Glutamatergic neuron (in vitro differentiated cells): ENCODE measurements at regions not wholly inside any gene's neighbourhood (a gene's known extent, or its start where the extent isn't known, plus 50 kb on each side); places are given as distances from the start of the nearest gene placed in this dataset.

Source experiments
- DNase-seq: peaks from one replicate; pipeline ENCODE4 v3.0.0; 2022
- H3K27ac Mint-ChIP-seq: one replicate; pipeline ENCODE4 v1.8.0; 2020; ENCODE audit warnings: mild to moderate bottlenecking, mixed read lengths, inconsistent platforms; ENCODE audit not compliant: unreplicated experiment
- H3K27me3 Mint-ChIP-seq: one replicate; pipeline ENCODE4 v1.8.0; 2020; ENCODE audit warnings: mild to moderate bottlenecking, moderate library complexity, mixed read lengths, inconsistent platforms; ENCODE audit not compliant: unreplicated experiment
- H3K36me3 Mint-ChIP-seq: one replicate; pipeline ENCODE4 v1.8.0; 2020; ENCODE audit warnings: mild to moderate bottlenecking, mixed read lengths, inconsistent platforms; ENCODE audit not compliant: unreplicated experiment
- H3K4me1 Mint-ChIP-seq: one replicate; pipeline ENCODE4 v1.8.0; 2020; ENCODE audit warnings: mild to moderate bottlenecking, low read depth, mixed read lengths, inconsistent platforms; ENCODE audit not compliant: unreplicated experiment
- H3K4me3 Mint-ChIP-seq: one replicate; pipeline ENCODE4 v1.8.0; 2020; ENCODE audit warnings: mild to moderate bottlenecking, mixed read lengths, inconsistent platforms; ENCODE audit not compliant: unreplicated experiment
- H3K9me3 Mint-ChIP-seq: one replicate; pipeline ENCODE4 v1.8.0; 2020; ENCODE audit warnings: mild to moderate bottlenecking, moderate library complexity, mixed read lengths, inconsistent platforms; ENCODE audit not compliant: unreplicated experiment
- TF ChIP-seq, protein P1 (sequence below): fragments of 200-600 bp; sonication (generic); IDR thresholded peaks from one replicate; pipeline ENCODE4 v1.5.0; 2021; ENCODE audit not compliant: partially characterized antibody, unreplicated experiment

DNA sequence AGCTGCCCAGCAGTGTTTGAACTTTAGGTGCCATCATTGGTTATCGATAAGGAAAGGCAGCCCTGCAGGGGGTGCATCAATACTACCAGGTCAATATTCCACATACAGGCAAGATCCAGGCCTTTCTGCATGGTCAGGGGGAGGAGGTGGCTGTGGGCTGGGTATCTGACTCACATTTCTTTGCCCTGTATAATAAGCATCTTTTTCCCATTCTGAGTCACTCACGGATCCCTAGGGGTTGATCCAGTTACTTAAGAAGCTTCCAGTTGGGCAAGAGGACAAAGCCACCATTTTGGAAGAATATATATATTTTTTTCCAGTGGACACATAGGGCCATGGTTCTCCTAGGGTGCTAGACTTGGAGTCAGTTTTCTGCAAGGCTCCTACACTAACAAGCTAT, 114.2 kb upstream of the HABP2 start:
- H3K36me3 Mint-ChIP-seq: no peaks in the 10 kb centered on the region
- peaks cover 5% of the 10 kb centered on the region for H3K4me1 Mint-ChIP-seq
- TF ChIP-seq, protein P1, sequence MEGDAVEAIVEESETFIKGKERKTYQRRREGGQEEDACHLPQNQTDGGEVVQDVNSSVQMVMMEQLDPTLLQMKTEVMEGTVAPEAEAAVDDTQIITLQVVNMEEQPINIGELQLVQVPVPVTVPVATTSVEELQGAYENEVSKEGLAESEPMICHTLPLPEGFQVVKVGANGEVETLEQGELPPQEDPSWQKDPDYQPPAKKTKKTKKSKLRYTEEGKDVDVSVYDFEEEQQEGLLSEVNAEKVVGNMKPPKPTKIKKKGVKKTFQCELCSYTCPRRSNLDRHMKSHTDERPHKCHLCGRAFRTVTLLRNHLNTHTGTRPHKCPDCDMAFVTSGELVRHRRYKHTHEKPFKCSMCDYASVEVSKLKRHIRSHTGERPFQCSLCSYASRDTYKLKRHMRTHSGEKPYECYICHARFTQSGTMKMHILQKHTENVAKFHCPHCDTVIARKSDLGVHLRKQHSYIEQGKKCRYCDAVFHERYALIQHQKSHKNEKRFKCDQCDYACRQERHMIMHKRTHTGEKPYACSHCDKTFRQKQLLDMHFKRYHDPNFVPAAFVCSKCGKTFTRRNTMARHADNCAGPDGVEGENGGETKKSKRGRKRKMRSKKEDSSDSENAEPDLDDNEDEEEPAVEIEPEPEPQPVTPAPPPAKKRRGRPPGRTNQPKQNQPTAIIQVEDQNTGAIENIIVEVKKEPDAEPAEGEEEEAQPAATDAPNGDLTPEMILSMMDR: no peak
- no peak overlapping the region for H3K4me3 Mint-ChIP-seq
- H3K27me3 Mint-ChIP-seq: peaks cover 4% of the 10 kb centered on the region
- no peak for DNase-seq
- no peak overlapping the region for H3K27ac Mint-ChIP-seq
- peaks cover 2% of the 10 kb centered on the region for H3K9me3 Mint-ChIP-seq

DNA sequence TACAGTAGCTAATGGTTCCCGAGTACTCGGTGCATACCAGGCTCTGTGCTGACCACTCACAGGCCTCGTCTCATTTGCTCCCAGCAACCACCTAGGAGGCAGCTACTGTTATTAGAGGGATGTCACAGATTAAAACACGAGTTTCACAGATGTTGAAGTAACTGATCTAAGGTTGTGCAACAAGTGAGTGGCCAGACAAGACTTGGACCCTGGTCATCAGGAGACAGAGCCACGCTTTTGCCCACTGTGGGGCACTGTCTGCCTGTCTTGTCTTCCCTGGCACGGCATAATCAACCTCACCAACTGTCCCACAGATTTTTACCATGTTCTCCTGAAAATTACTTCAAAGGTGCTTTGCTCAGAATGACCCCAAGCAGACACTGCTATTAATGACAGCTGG, 111.6 kb upstream of the HABP2 start:
- no peaks in the 10 kb centered on the region for H3K36me3 Mint-ChIP-seq
- TF ChIP-seq, protein P1: no peak
- no peak overlapping the region for H3K4me3 Mint-ChIP-seq
- H3K4me1 Mint-ChIP-seq: peaks cover 16% of the 10 kb centered on the region
- peaks cover 1% of the 10 kb centered on the region for H3K9me3 Mint-ChIP-seq
- no peak for DNase-seq
- no peak overlapping the region for H3K27ac Mint-ChIP-seq
- H3K27me3 Mint-ChIP-seq: peaks cover 4% of the 10 kb centered on the region

DNA sequence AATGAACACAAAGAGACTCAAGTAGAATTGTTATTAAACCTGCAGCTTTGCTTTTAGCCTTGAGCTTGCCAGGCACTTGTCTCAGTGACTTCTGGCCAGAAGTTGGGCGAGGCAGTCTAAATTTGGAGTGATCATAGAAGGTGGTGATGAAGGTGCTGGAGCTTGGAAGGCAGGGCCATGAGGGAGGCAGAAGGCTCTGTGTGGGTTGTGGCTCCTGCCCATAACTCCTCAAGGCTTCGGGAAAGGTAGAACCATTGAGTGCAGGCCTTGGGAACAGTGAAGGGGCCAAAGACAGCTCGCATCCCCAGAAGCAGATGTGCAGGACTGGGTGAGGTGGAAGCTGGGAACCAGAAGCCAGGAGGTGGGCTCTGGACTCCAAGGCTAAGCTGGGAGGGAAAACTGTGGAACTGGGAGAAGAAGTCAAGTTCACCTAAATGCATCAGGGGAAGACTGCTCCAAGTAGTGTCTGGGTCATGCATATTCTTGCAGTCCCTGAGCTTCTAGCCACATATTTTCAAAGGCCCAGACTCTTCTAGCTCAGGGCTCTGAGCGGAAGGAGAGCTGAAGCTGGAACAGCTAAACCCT, 111.1 kb upstream of the HABP2 start:
- no peak for DNase-seq
- H3K27me3 Mint-ChIP-seq: no peaks in the 10 kb centered on the region
- TF ChIP-seq, protein P1: no peak
- H3K4me3 Mint-ChIP-seq: no peak overlapping the region
- peaks cover 1% of the 10 kb centered on the region for H3K9me3 Mint-ChIP-seq
- no peak overlapping the region for H3K27ac Mint-ChIP-seq
- H3K36me3 Mint-ChIP-seq: no peaks in the 10 kb centered on the region
- H3K4me1 Mint-ChIP-seq: peaks cover 16% of the 10 kb centered on the region

DNA sequence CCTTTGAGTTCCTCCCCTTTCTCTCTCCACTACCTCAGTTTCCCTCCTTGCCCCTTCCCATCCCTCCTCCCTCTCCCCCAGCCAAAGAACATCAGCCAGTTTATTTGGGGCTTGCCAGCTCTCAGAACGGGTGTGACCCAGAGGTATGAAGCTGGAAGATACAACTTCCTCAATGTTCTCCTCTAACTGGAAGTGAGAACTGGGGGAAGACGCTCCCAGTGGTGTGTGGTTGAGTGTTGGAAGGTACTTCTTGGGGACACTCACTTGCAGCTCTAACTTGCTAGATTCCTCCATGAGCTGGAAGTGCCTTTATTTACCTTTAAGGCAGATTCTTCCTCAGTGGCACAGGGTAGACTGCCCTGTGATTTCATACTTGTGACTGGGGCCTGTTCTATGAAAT, 110.5 kb upstream of the HABP2 start:
- H3K27me3 Mint-ChIP-seq: no peaks in the 10 kb centered on the region
- no peaks in the 10 kb centered on the region for H3K36me3 Mint-ChIP-seq
- TF ChIP-seq, protein P1: no peak
- H3K27ac Mint-ChIP-seq: no peak overlapping the region
- H3K4me1 Mint-ChIP-seq: peaks cover 16% of the 10 kb centered on the region
- no peak overlapping the region for H3K4me3 Mint-ChIP-seq
- no peak for DNase-seq
- H3K9me3 Mint-ChIP-seq: peaks cover 1% of the 10 kb centered on the region

DNA sequence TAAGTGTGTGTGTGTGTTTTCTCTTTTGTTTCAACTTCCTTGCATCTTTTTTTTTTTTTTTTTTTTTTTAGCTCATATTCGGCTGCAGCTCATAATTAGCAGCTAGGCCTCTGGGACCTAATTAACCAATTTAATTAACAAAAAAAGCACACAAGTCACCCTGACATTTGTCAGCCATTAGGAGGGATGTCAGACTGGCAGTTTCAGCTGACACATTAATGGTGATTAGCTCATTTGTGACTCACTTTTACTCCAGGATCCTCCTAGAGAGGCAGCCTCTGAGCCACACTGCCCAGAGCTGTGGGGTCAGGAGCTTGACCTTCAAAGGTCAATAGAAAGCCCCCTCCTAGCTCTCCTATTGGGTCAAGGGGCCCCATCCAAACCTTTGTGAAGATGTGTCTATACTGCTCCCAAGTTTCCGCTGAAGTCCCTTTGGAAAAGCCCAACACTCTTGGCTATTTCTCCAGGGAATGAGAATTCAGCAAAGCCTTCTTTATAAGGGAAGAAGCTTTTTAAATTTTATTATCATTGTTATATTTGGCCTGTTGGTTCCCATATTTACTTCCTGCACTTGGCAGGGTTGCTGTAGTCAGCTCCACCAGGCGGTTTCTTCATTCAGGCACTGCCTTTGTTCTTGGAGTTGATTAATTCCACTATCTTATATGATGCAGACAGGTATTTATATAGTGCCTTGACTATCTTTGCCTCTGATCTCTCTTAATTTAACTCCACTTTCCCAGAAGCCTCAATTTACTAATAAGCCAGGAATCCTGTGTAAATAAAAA, 109.5 kb upstream of the HABP2 start:
- DNase-seq: no peak
- H3K27ac Mint-ChIP-seq: no peak overlapping the region
- TF ChIP-seq, protein P1: no peak
- H3K36me3 Mint-ChIP-seq: no peaks in the 10 kb centered on the region
- peaks cover 1% of the 10 kb centered on the region for H3K9me3 Mint-ChIP-seq
- H3K4me3 Mint-ChIP-seq: no peak overlapping the region
- H3K4me1 Mint-ChIP-seq: peaks cover 16% of the 10 kb centered on the region
- no peaks in the 10 kb centered on the region for H3K27me3 Mint-ChIP-seq
